COLO829 (cell line): ENCODE measurements at regions not wholly inside any gene's neighbourhood (a gene's known extent, or its start where the extent isn't known, plus 50 kb on each side); places are given as distances from the start of the nearest gene placed in this dataset.
"Not testable (repeated sequence)": the region's sequence is repeated elsewhere in the genome, so short reads cannot be mapped to it uniquely, and the experiment has no call there.

Experiments
- DNase-seq: peaks from one replicate; pipeline ENCODE4 v3.0.0; 2012; ENCODE audit warnings: low spot score

GRCh38 chr6:15770347-15771143 is 107.7 kb upstream of the DTNBP1 start:
- no peak for DNase-seq

DNA sequence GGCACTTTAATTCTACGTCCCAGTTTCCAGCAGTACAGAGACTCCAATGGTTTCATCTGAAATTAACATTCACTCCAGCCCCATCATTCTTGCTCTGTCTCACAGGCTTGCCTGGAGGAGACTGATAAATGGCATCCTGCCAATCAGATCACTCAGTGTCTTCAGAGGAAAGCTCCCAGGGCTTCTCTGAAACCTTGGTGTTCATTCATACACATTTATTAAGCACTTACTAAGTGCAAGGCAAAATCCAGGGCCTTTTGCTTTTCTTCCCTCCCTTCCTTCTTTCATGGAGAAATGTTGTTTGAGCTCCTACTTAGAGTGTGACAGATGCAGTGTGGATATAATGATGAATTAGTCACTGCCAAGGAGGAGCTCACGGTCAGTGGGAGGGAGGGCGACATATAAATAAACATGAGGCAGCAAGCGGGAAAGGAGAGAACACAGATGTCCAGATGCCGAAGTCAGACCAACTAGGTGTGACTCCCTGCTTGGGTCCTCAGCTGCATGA is 106.7 kb upstream of the DTNBP1 start:
- no peak for DNase-seq

GRCh38 chr6:15768999-15769398 is 106.2 kb upstream of the DTNBP1 start:
- no peak for DNase-seq

GRCh38 chr6:15763837-15764236 is 101.0 kb upstream of the DTNBP1 start:
- peak; percentile 61 for DNase-seq

DNA sequence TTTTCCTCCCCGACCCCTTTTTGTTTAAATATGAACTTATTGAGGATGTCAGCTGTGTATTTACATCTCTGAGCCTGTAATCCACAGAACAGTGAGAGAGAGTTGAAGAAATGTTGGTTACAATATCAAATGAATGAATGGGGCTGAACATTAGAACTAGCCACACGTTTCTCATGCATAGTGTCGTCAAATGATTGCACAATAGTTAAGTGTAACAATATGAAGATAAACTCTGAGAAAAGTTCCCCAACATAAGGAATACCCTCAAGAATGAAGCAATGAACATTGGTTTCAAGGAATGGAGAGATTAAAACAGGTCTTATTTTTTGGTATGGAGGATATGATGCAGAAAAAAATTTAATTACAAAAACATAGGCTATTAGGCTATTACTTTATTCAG is 100.5 kb upstream of the DTNBP1 start:
- DNase-seq: no peak

- no peak for DNase-seq
These were observed 98.2 kb upstream of the DTNBP1 start for GRCh38 chr6:15761045-15761502.

- DNase-seq: no peak
These were observed 95.9 kb upstream of the DTNBP1 start for GRCh38 chr6:15758631-15759215.

- DNase-seq: no peak
These were observed 92.7 kb upstream of the DTNBP1 start for GRCh38 chr6:15755526-15755925.

- no peak for DNase-seq
These were observed 91.9 kb upstream of the DTNBP1 start for GRCh38 chr6:15754706-15755079.

DNA sequence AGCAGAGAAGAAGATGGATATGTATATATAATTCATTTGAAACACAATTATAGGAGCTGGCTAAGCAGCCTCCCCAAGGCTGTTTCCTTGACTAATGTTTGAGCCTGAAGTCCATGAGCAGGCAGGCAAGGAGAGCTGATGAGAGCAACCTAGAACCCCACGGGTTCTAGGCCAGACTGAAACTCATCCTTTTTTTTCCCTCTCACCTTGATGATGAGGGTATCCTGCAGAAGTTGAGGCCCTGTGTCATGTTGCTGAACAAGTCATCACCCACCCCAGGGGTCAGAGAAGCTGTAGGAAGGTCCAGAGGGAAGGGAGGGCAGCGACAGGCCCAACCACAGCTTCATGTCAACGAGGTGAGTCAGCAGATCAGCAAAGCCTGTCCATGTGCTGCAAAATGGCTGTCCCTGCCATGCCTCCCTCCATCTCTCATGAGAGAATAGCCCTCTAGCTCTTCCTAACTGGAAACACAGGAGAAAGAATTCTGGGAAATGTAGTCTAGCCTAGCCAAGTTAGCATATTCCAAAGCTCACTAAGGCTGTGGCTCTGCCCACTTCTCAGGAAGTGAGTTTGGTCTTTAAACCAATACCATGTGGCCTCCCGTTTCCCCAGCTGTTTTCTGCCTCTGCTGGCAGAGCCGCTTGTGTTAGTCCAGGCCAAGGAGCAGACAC is 91.3 kb upstream of the DTNBP1 start:
- DNase-seq: peak; percentile 24

DNA sequence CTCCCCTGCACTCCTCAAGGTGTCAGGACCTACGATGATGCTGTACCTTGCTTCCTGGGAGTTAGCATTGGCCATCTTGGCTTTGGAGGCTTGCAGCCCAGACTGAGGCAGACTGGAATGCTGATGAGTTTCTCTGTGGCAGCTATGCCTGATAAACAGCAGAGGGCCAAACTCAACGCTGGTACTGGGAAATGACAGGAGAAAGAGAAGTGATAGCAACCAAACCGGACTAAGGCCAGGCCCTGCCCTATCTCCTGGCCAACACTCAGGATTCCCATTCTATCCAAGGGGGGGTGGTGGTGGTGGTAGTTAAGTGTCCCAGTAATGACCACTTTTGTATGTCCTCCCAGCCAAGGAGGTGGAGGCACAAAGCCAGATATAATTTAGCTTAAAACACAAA is 90.0 kb upstream of the DTNBP1 start:
- no peak for DNase-seq

- DNase-seq: no peak
These were observed 89.0 kb upstream of the DTNBP1 start for GRCh38 chr6:15751721-15752350.

- no peak for DNase-seq
These were observed 85.5 kb upstream of the DTNBP1 start for GRCh38 chr6:15748341-15748740.

DNA sequence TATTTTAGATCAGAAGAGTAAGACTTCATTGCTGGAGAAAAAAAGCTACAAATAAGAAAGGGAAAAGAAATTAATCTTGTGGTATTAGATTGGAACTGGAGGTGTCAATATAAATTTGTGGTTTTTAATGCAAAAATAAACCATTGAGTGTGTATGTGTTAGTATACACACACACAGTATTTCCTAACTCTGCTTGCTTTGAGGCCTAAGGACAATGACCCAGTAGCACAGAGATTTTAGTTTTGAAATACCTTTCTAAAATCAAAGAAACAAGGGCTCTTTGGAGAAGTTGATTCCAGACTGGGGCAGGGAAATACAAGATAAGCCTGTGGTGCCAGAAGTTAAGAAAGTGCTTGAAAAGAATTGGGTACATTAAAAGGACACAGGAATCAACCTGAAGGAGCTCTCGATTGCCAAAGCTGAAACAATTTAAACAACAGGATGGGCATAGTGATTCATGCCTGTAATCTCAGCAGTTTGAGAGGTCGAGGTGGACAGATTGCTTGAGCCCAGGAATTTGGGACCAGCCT is 84.6 kb upstream of the DTNBP1 start:
- no peak for DNase-seq

GRCh38 chr6:15745781-15746180 is 83.0 kb upstream of the DTNBP1 start:
- DNase-seq: no peak

DNA sequence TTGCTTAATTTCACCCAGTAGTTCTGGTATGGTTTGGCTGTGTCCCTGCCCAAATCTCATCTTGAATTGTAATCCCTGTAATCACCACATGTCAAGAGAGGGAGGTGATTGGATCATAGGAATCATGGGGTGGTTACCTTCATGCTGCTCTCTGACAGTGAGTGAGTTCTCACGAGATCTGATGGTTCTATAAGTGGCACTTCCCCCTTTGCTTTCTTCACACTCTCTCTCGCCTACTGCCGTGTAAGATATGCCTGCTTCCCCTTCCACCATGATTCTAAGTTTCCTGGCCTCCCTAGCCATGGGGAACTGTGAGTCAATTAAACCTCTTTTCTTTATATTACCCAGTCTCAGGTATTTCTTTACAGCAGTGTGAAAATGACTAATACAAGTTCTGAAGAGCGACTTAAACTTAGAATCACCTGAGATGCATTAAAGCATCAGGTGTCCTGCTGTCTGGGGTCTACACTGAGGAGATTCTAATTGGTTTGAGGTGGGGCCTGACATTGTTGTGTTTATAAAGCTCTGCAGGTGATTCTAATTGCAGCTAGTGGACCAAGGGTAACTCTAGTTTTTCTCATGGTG is 82.1 kb upstream of the DTNBP1 start:
- no peak for DNase-seq

DNA sequence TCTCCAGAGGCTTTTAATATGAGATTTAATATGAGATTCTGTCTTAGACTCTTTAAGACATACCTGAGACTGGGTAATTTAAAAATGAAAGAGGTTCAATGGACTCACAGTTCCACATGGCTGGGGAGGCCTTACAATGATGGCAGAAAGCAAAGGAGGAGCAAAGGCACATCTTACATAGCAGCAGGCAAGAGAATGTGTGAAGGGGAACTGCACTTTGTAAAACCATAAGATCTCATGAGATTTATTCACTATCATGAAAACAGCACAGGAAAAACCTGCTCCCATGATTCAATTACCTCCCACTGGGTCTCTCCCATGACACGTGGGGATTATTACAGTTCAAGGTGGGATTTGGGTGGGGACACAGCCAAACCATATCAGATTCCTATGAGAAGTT is 79.2 kb upstream of the DTNBP1 start:
- DNase-seq: not testable (repeated sequence)

GRCh38 chr6:15741405-15741804 is 78.6 kb upstream of the DTNBP1 start:
- no peak for DNase-seq

GRCh38 chr6:15739867-15740266 is 77.0 kb upstream of the DTNBP1 start:
- DNase-seq: no peak

- no peak for DNase-seq
These were observed 76.5 kb upstream of the DTNBP1 start for GRCh38 chr6:15739353-15739752.

- not testable (repeated sequence) for DNase-seq
These were observed 75.4 kb upstream of the DTNBP1 start for GRCh38 chr6:15738195-15738594.

- no peak for DNase-seq
These were observed 73.5 kb upstream of the DTNBP1 start for GRCh38 chr6:15736297-15736696.
